Neural progenitor cell (in vitro differentiated cells): ENCODE measurements at regions not wholly inside any gene's neighbourhood (a gene's known extent, or its start where the extent isn't known, plus 50 kb on each side); places are given as distances from the start of the nearest gene placed in this dataset.

Experiments used
- CTCF ChIP-seq: fragments of 200-600 bp; sonication (generic); IDR thresholded peaks from 2 replicates; pipeline ENCODE4 v1.5.1; 2017; ENCODE audit warnings: antibody characterized with exemption, mild to moderate bottlenecking
- EZH2 ChIP-seq: fragments of 200-600 bp; sonication (generic); IDR thresholded peaks from 2 replicates; pipeline ENCODE4 v1.6.1; 2017; ENCODE audit warnings: antibody characterized with exemption, mild to moderate bottlenecking, moderate library complexity
- EZH2phosphoT487 ChIP-seq: fragments of 200-600 bp; sonication (generic); IDR thresholded peaks from 2 replicates; pipeline ENCODE4 v1.6.1; 2017; ENCODE audit warnings: antibody characterized with exemption

- TF ChIP-seq CTCF (no peak), EZH2phosphoT487 (no peak), EZH2 (no peak)
Observed at GRCh38 chr4:112894480-112894879, 155.0 kb upstream of the ANK2 start.
